GM12865 (cell line): ENCODE measurements at regions not wholly inside any gene's neighbourhood (a gene's known extent, or its start where the extent isn't known, plus 50 kb on each side); places are given as distances from the start of the nearest gene placed in this dataset.

Experiments
- DNase-seq: peaks from one replicate; pipeline ENCODE4 v3.0.0; 2010; ENCODE audit warnings: low read depth
- H3K4me3 ChIP-seq: 2 replicates; pipeline ENCODE4 v1.5.1; 2011; ENCODE audit warnings: mild to moderate bottlenecking, low read depth, low read length, control low read depth
- TF ChIP-seq, protein P1 (sequence below): IDR thresholded peaks from 2 replicates; pipeline ENCODE4 v1.5.1; 2011; ENCODE audit warnings: low read length, control low read depth, low read depth, inconsistent platforms; ENCODE audit not compliant: insufficient read depth; ENCODE audit errors: missing control alignments

DNA sequence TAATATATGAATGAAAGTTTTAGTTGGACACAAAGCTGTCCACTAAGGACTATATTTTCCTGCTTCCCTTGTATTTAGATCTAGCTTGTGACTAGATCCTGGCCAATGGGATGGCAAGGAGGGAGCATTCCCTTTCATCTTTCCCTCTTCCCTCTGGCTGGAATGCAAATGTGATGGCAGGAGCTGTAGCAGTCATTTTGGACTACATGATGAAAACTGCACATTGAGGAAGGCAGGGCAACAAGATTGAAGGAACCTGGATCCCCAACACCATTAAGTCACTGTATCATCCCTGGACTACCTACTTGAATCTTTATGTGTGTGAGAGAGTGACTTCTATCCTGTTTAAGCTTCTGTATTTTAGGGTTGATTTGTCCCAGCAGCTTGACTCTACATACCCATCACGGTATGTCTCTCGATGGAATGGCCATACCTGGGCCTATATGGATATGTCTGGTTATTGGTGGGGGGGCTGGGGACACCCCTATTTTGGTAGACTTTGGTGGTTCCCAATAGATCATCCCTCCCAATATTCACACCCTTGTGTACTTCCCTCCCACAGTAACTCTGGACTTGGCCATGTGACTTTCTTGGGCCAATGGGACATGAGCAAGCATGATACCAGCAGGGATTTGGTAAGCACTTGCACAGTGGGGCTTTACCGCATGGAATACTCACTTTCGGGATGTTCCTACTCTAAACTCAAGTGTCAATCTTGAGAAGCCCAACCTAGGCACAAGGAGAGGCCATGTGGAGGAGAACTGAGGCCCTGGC, 128.5 kb downstream of the VEGFA start:
- TF ChIP-seq, protein P1, sequence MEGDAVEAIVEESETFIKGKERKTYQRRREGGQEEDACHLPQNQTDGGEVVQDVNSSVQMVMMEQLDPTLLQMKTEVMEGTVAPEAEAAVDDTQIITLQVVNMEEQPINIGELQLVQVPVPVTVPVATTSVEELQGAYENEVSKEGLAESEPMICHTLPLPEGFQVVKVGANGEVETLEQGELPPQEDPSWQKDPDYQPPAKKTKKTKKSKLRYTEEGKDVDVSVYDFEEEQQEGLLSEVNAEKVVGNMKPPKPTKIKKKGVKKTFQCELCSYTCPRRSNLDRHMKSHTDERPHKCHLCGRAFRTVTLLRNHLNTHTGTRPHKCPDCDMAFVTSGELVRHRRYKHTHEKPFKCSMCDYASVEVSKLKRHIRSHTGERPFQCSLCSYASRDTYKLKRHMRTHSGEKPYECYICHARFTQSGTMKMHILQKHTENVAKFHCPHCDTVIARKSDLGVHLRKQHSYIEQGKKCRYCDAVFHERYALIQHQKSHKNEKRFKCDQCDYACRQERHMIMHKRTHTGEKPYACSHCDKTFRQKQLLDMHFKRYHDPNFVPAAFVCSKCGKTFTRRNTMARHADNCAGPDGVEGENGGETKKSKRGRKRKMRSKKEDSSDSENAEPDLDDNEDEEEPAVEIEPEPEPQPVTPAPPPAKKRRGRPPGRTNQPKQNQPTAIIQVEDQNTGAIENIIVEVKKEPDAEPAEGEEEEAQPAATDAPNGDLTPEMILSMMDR = no peak
- no peak overlapping the region for H3K4me3 ChIP-seq
- DNase-seq = no peak

DNA sequence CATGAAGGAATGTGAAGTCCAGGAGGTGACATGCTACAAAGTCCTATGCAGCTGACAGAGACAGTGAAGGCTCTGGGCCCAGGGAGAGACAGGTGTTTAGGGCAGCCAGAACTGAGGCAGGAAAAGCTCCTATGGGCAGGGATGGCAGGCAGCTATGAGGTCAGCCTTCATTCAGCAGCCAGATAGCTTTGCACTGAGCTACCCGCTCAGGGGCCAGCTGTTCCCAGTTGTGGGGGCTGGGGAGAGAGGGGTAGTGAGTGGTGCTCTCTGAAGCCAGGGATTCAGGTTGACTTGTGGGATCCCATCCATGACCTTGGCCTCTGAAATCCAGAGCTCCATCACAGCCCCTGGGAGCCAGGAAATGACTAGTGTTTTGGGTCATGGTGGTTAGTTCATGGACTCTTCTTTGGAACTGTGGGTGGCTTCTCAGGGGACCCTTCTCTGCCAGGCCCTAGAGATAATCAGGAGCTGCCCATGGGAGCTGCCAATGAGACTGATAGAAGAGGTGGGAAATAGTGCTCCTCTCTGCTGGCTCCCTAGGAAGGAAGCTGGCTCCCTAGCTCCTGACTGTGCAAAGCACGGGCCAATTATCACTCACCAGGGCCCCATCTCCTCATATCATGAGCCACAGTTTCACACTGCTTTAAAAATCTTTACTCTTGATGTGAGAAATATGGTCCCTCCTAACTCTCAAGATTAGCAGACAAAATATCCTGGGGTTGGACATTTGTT, 127.7 kb downstream of the VEGFA start:
- no peak overlapping the region for H3K4me3 ChIP-seq
- TF ChIP-seq, protein P1 = no peak
- no peak for DNase-seq

DNA sequence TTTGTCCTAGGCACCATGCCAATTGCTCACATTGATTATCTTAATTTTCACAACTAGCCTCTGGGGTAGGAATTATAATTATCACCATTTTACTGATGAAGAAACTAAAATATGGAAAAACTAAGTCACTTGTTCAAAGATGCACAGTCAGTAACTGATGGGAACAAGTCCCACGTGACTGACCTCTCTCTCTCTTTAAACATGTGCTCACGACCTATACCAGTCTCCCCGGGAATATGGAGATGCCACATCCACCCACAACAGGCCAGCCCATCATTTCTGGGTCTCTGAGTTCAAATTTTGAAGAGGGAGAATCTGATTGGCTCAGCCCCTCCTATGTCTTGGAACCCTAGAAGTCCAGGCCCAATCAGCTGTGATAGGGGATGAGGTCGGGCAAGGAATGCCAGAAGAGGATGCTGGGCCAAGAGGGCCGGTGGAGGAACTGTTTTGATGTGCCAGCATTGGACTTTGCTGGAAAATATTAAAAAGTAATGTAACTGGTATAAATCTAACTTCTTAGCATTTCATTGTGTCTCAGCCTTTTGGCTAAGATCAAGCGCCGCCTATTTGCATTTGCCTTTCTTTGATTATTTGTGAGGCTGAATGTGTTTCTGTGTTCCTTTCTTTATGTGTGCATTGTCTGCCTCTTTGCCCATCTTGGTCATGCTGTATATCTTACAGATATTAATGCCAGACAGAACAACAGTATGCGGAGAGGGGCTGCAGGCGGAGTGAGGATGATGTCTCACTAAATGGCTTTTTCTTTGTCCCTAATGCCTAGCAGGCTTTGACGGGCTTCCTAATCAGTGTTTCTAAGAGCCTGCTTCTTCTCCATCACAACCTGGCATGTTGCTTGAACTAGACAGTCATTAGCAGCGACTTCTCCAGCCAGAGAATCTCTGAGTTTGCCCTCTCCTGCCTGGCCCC, 126.6 kb downstream of the VEGFA start:
- no peak for DNase-seq
- TF ChIP-seq, protein P1 = no peak
- no peak overlapping the region for H3K4me3 ChIP-seq

DNA sequence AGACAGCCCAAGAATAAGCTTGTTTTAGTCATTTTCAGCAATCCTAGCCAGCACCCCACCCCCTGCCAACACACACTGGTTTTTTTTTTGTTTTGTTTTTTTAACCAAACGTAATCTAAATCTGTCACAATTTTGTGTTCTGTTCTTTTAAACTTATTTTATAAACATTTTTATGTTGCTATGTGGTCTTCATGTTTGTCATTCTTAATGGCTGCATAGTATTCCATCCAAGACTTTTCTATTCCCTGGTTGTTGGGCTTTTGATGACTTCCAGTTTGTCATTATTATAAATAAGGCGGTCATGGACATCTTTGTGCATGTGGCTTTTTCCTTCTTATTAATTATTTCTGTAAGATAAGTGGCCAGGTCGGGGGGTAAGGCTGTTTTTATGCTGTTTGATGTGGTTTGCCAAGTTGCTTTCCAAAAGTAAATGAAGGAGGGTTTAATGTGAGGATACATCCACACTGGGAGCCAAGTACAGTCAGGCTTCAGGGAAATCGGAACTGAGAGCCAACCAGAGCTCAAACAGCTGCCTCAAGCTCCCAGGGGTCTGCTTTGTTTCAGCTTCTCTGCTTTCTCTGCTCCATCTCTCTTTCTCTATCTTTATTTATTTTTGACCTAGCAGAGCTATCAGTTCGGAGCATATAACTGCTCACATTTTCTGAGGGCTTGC, 125.8 kb downstream of the VEGFA start:
- H3K4me3 ChIP-seq = no peak overlapping the region
- TF ChIP-seq, protein P1 = no peak
- DNase-seq = no peak

DNA sequence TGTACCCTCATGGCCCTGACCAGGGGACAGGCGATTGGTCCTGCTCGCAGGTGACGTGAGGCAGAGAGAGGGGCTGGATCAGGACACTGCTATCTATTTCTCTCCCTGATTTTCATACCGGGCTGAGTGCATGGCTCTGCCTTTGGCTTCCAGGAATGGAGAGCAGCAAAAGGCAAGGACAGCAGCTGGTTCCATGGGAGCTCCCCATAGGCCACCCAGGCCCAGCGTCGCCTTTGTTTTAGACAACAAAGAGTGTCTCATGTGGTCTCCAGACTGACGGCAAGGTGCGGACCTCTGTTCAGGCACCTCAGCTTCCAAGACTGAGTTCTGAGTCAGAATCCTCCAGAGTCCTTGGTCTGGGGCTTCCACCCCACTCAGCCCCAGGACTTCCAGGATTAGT, 123.1 kb downstream of the VEGFA start:
- no peak overlapping the region for H3K4me3 ChIP-seq
- TF ChIP-seq, protein P1 = no peak
- DNase-seq = no peak
